Liver (tissue), 8 donors: ENCODE measurements at regions not wholly inside any gene's neighbourhood (a gene's known extent, or its start where the extent isn't known, plus 50 kb on each side); places are given as distances from the start of the nearest gene placed in this dataset.

ENCODE experiments used
- DNase-seq: peaks from one replicate; pipeline ENCODE4 v3.0.0-alpha.2; 2017; ENCODE audit warnings: low spot score
- H3K27ac ChIP-seq, 2 donors: one replicate each; pipeline ENCODE4 v1.7.0; 2013; ENCODE audit warnings: inconsistent platforms in 2 of 2, low read length in 2 of 2, control low read depth in 1 of 2, low read depth in 1 of 2, mild to moderate bottlenecking in 1 of 2
- H3K27me3 ChIP-seq, 4 donors: one replicate each; pipeline versions ENCODE4 v1.6.1 to v1.7.0; 2013; ENCODE audit warnings: low read length in 3 of 4, inconsistent platforms in 1 of 4, mild to moderate bottlenecking in 1 of 4, moderate library complexity in 1 of 4; ENCODE audit not compliant: control insufficient read depth in 4 of 4, insufficient read depth in 4 of 4
- H3K36me3 ChIP-seq, 4 donors: one replicate each; pipeline versions ENCODE4 v1.6.1 to v1.7.0; 2013; ENCODE audit warnings: low read length in 3 of 4, mild to moderate bottlenecking in 3 of 4, low read depth in 1 of 4, moderate library complexity in 1 of 4; ENCODE audit not compliant: control insufficient read depth in 4 of 4, insufficient read depth in 3 of 4
- H3K4me1 ChIP-seq, 4 donors: one replicate each; pipeline versions ENCODE4 v1.6.1 to v1.7.0; 2013; ENCODE audit warnings: low read length in 3 of 4, mild to moderate bottlenecking in 3 of 4, moderate library complexity in 1 of 4; ENCODE audit not compliant: control insufficient read depth in 4 of 4, insufficient read depth in 4 of 4
- H3K4me3 ChIP-seq, 3 donors: one replicate each; pipeline versions ENCODE4 v1.6.1 to v1.7.0; 2013; ENCODE audit warnings: low read length in 3 of 3, control low read depth in 1 of 3, low read depth in 1 of 3, mild to moderate bottlenecking in 1 of 3
- H3K9ac ChIP-seq, 2 donors: one replicate each; pipeline ENCODE4 v1.7.0; 2013; ENCODE audit warnings: low read length in 2 of 2, mild to moderate bottlenecking in 2 of 2, moderate library complexity in 2 of 2, control low read depth in 1 of 2, low read depth in 1 of 2
- H3K9me3 ChIP-seq, 4 donors: one replicate each; pipeline versions ENCODE4 v1.6.1 to v1.7.0; 2013; ENCODE audit warnings: low read length in 3 of 4; ENCODE audit not compliant: control insufficient read depth in 4 of 4
- ATF3 ChIP-seq: IDR thresholded peaks from 2 replicates; pipeline ENCODE4 v1.6.1; 2016; ENCODE audit warnings: antibody characterized with exemption
- CTCF ChIP-seq: fragments of 150-350 bp; IDR thresholded peaks from 2 replicates; pipeline ENCODE4 v1.5.1; 2017; ENCODE audit warnings: improper control_type of control experiment, low read depth, low read length; ENCODE audit not compliant: missing input control
- EGR1 ChIP-seq, 2 donors: IDR thresholded peaks; 2 replicates each; pipeline ENCODE4 v1.6.1; 2016 to 2018; ENCODE audit warnings: antibody characterized with exemption in 2 of 2, low read depth in 2 of 2
- FOXA1 ChIP-seq: IDR thresholded peaks from 2 replicates; pipeline ENCODE4 v1.6.1; 2016; ENCODE audit warnings: antibody characterized with exemption
- FOXA2 ChIP-seq: IDR thresholded peaks from 2 replicates; pipeline ENCODE4 v1.6.1; 2016; ENCODE audit warnings: antibody characterized with exemption
- GABPA ChIP-seq, 2 donors: IDR thresholded peaks in 1 of 2; conservative IDR thresholded peaks in 1 of 2; 2 replicates each; pipeline ENCODE4 v1.6.1; 2016; ENCODE audit warnings: antibody characterized with exemption in 2 of 2, mild to moderate bottlenecking in 1 of 2, moderate library complexity in 1 of 2
- HNF4A ChIP-seq, 2 donors: conservative IDR thresholded peaks; 2 replicates each; pipeline ENCODE4 v1.6.1; 2016; ENCODE audit warnings: antibody characterized with exemption in 2 of 2, mild to moderate bottlenecking in 2 of 2
- HNF4G ChIP-seq: IDR thresholded peaks from 2 replicates; pipeline ENCODE4 v1.6.1; 2016; ENCODE audit warnings: antibody characterized with exemption
- JUND ChIP-seq, 2 donors: IDR thresholded peaks; 2 replicates each; pipeline ENCODE4 v1.6.1; 2016; ENCODE audit warnings: antibody characterized with exemption in 2 of 2
- MAX ChIP-seq: IDR thresholded peaks from 2 replicates; pipeline ENCODE4 v1.6.1; 2016; ENCODE audit warnings: antibody characterized with exemption
- NR2F2 ChIP-seq: IDR thresholded peaks from 2 replicates; pipeline ENCODE4 v1.6.1; 2016; ENCODE audit warnings: antibody characterized with exemption
- RAD21 ChIP-seq, 2 donors: IDR thresholded peaks; 2 replicates each; pipeline ENCODE4 v1.6.1; 2016; ENCODE audit warnings: antibody characterized with exemption in 2 of 2, mild to moderate bottlenecking in 2 of 2
- REST ChIP-seq: IDR thresholded peaks from 2 replicates; pipeline ENCODE4 v1.6.1; 2016; ENCODE audit warnings: antibody characterized with exemption, mild to moderate bottlenecking
- RXRA ChIP-seq, 2 donors: IDR thresholded peaks; 2 replicates each; pipeline ENCODE4 v1.6.1; 2017 to 2018; ENCODE audit warnings: antibody characterized with exemption in 2 of 2, mild to moderate bottlenecking in 1 of 2
- SP1 ChIP-seq: IDR thresholded peaks from 2 replicates; pipeline ENCODE4 v1.6.1; 2018; ENCODE audit warnings: antibody characterized with exemption, mild to moderate bottlenecking
- TAF1 ChIP-seq: conservative IDR thresholded peaks from 2 replicates; pipeline ENCODE4 v1.6.1; 2016; ENCODE audit warnings: antibody characterized with exemption, mild to moderate bottlenecking
- YY1 ChIP-seq: IDR thresholded peaks from 2 replicates; pipeline ENCODE4 v1.6.1; 2016; ENCODE audit warnings: antibody characterized with exemption, mild to moderate bottlenecking
- ZBTB33 ChIP-seq: IDR thresholded peaks from 2 replicates; pipeline ENCODE4 v1.6.1; 2016; ENCODE audit warnings: antibody characterized with exemption
- WGBS: extraction: QIAGEN DNeasy Blood & Tissue Kit; methylation state at CpG from one replicate; pipeline ENCODE4 v1.1.7; 2013; 5-methylcytosine and 5-hydroxymethylcytosine counted together
- donor health status: healthy.
- donor health status: healthy.
- donor health status: healthy.
- donor health status: healthy.
- donor health status: healthy.

GRCh38 chr6:164167873-164168405, 753.4 kb downstream of the QKI start:
- Histone ChIP-seq H3K9ac (no peak overlapping the region), H3K9me3 (no peaks in the 10 kb centered on the region), H3K27ac (no peak overlapping the region), H3K36me3 (no peaks in the 10 kb centered on the region), H3K4me3 (no peak overlapping the region), H3K27me3 (peaks cover 0 to 9% (median 0%) of the 10 kb centered on the region in 4 donors), H3K4me1 (no peaks in the 10 kb centered on the region)
- no peak for DNase-seq
- TF ChIP-seq CTCF = no peak
- TF ChIP-seq SP1 = no peak
- no peak for TF ChIP-seq GABPA (IDR thresholded peaks at IDR 0.05 in 1 of 2, conservative IDR thresholded peaks at IDR 0.05 in 1 of 2)
- no peak for TF ChIP-seq TAF1
- TF ChIP-seq RAD21 (IDR thresholded peaks at IDR 0.05) = no peak
- no peak for TF ChIP-seq RXRA (IDR thresholded peaks at IDR 0.05)
- TF ChIP-seq NR2F2 = no peak
- no peak for TF ChIP-seq MAX
- no peak for TF ChIP-seq ATF3
- no peak for TF ChIP-seq REST
- TF ChIP-seq FOXA2 = no peak
- TF ChIP-seq FOXA1 = no peak
- TF ChIP-seq JUND (IDR thresholded peaks at IDR 0.05) = no peak
- no peak for TF ChIP-seq HNF4A (conservative IDR thresholded peaks at IDR 0.05)
- no peak for TF ChIP-seq EGR1 (IDR thresholded peaks at IDR 0.05; ENCODE audit: low read depth in 2 of 2)
- TF ChIP-seq YY1 = no peak
- WGBS = 60% methylated on average over 8 of the region's 8 CpGs

- Histone ChIP-seq H3K9ac (no peak overlapping the region), H3K27me3 (peaks cover 0 to 9% (median 0%) of the 10 kb centered on the region in 4 donors), H3K36me3 (no peaks in the 10 kb centered on the region), H3K9me3 (no peaks in the 10 kb centered on the region), H3K27ac (no peak overlapping the region), H3K4me1 (no peaks in the 10 kb centered on the region), H3K4me3 (no peak overlapping the region)
- no peak for DNase-seq
- WGBS = 87% methylated on average over 5 of the region's 5 CpGs
- TF ChIP-seq SP1 (no peak), RXRA (IDR thresholded peaks at IDR 0.05) (no peak), MAX (no peak), ZBTB33 (no peak), TAF1 (no peak), YY1 (no peak), FOXA1 (no peak), ATF3 (no peak), HNF4G (no peak), GABPA (IDR thresholded peaks at IDR 0.05 in 1 of 2, conservative IDR thresholded peaks at IDR 0.05 in 1 of 2) (no peak)
These were observed 752.5 kb downstream of the QKI start for GRCh38 chr6:164166996-164167395.
